ENCODE measurements at regions not wholly inside any gene's neighbourhood (a gene's known extent, or its start where the extent isn't known, plus 50 kb on each side); places are given as distances from the start of the nearest gene placed in this dataset.
A peak's percentile ranks its signal among the peaks of the same experiment; 100 is the strongest.

DNA sequence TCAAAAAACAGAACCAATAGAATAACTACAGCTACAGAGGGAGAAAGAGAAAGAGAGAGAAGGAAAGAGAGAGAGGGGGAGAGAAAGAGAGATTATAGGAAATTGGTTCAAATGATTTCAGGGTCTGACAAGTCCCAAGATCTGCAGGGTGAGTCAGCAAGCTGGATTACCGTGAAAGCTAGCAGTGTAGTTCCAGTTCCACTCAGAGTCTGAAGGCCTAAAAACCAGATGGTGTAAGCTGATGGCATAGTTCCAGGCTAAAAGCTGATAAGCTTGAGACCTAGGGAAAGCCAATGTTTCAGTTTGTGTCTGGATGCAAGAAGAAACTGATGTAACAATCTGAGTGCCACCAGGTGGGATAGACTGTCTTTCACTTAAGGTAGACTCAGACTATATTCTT, 397.7 kb downstream of the TRIB2 start:
- no peaks in the 10 kb centered on the region for H3K27me3 ChIP-seq (ENCODE audit: low read depth)
- H3K36me3 ChIP-seq (replicated peaks) = no peaks in the 10 kb centered on the region
- DNase-seq (ENCODE audit: low spot score in 2 of 2) = no peak

DNA sequence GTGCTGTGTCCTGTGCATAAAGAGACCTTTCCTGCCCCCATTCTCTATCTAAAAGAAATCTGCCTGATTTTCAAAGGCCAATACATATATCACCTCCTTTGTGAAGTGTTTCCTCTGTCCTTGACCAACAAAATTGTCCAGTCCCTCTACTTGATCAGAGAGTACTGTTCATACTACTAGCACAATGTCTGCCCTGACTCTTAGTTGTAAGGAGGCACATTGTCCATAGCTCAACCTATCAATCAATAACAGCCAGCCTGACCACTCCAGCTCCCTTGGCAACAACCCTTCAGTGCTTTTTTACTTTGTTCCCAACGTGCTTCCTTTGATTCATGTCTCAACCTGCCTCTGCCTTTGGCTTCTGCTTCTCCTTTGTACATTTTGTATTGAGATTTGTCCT, 398.9 kb downstream of the TRIB2 start:
- Histone ChIP-seq H3K9me3 (no peaks in the 10 kb centered on the region), H3K27me3 (ENCODE audit: low read depth) (no peaks in the 10 kb centered on the region), H3K36me3 (replicated peaks) (no peaks in the 10 kb centered on the region), H3K4me3 (no peak overlapping the region), H3K4me1 (peaks cover 26% of the 10 kb centered on the region)
- in situ Hi-C loops (cut with MboI; ENCODE audit: low sequenced_read_pairs) = no loop called here
- DNase-seq (ENCODE audit: low spot score in 2 of 2) = no peak

More for the DNA sequence above, 397.7 kb downstream of the TRIB2 start:
- Histone ChIP-seq H3K4me3 (no peak overlapping the region), H3K9me3 (no peaks in the 10 kb centered on the region), H3K4me1 (peaks cover 26% of the 10 kb centered on the region)
- in situ Hi-C loops (cut with MboI; ENCODE audit: low sequenced_read_pairs) = no loop called here

DNA sequence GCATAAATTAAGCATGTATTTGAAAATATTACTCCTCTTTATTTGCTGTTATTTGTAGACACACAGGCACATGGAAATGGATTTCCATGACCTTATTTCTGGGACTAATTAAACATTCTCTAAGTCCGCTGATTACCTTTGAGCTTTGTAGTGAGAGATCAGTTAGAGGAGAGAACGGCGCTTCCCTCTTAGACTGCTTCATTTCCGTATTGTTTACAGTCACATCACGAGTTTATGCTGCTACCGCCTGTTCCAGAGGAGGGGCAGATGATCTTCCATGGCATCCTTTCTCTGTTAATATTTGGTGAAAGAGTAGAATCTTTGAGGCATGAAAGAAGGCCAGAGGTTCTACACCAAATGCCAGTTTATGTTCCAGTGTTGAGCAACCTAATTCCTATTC, 404.4 kb downstream of the TRIB2 start:
- in situ Hi-C loops (cut with MboI; ENCODE audit: low sequenced_read_pairs) = no loop called here
- Histone ChIP-seq H3K4me1 (peaks cover 14% of the 10 kb centered on the region), H3K9me3 (no peaks in the 10 kb centered on the region), H3K4me3 (peak overlapping the region; percentile 16), H3K36me3 (replicated peaks) (no peaks in the 10 kb centered on the region), H3K27me3 (ENCODE audit: low read depth) (no peaks in the 10 kb centered on the region)
- DNase-seq (ENCODE audit: low spot score in 2 of 2) = peak; percentile 52 to 70

DNA sequence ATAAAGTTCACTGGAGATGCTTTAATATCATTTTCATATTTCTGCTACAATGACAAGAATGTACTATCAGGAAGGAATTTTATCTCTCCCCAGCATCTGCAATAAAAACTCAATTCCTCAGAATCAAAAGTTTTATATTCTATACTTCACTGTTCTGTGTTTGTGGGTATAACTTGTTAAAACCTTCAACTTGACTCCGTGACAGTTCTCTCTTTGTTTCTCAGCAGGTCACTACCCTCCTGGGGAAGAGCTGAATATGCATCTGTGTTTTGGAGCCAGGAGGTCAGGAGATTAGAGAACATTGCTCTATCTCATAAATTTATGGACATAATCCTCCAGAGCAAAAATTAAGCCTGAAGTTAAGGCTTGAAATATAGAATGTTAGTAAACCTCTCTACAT, 411.4 kb downstream of the TRIB2 start:
- H3K4me1 ChIP-seq = peaks cover 3% of the 10 kb centered on the region; the same call in 1 of the 2 replicates
- no peaks in the 10 kb centered on the region for H3K27me3 ChIP-seq (ENCODE audit: low read depth)
- H3K4me3 ChIP-seq = no peak overlapping the region
- 0 out of 2 replicates have a peak, but pooled peaks cover 2% of the 10 kb centered on the region for H3K9me3 ChIP-seq
- no peaks in the 10 kb centered on the region for H3K36me3 ChIP-seq (replicated peaks)
- no peak for DNase-seq (ENCODE audit: low spot score in 2 of 2)
- in situ Hi-C loops (cut with MboI; ENCODE audit: low sequenced_read_pairs) = no loop called here

DNA sequence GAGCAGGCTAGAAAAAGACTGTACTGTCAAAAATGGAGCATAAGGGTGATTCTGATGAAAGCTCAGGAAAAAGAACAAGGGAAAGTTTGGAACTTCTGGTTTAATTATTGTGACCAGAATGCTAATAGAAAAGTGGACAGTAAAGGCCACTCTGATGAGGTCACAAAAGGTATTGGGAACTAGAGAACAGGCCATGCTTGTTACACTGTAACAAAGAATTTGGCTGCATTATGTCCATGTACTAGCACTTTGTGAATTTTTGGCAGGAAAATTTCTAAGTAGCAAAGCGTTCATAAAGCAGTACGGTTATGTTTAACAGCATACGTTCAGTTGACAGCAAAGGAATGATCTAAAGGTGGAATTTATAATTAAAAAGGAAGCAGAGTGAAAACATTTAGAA, 418.6 kb downstream of the TRIB2 start:
- in situ Hi-C loops (cut with MboI; ENCODE audit: low sequenced_read_pairs) = no loop called here
- H3K36me3 ChIP-seq (replicated peaks) = no peaks in the 10 kb centered on the region
- no peak overlapping the region for H3K4me3 ChIP-seq
- DNase-seq (ENCODE audit: low spot score in 2 of 2) = no peak
- H3K27me3 ChIP-seq (ENCODE audit: low read depth) = no peaks in the 10 kb centered on the region
- no peaks in the 10 kb centered on the region for H3K4me1 ChIP-seq
- H3K9me3 ChIP-seq = no peaks in the 10 kb centered on the region

GRCh38 chr2:13135856-13136255, 419.1 kb downstream of the TRIB2 start:
- H3K9me3 ChIP-seq = no peaks in the 10 kb centered on the region
- no peak overlapping the region for H3K4me3 ChIP-seq
- no peaks in the 10 kb centered on the region for H3K4me1 ChIP-seq
- in situ Hi-C loops (cut with MboI; ENCODE audit: low sequenced_read_pairs) = no loop called here
- no peaks in the 10 kb centered on the region for H3K36me3 ChIP-seq (replicated peaks)
- DNase-seq (ENCODE audit: low spot score in 2 of 2) = no peak
- H3K27me3 ChIP-seq (ENCODE audit: low read depth) = no peaks in the 10 kb centered on the region

GRCh38 chr2:13137679-13138078, 420.9 kb downstream of the TRIB2 start:
- no peak for DNase-seq (ENCODE audit: low spot score in 2 of 2)
- H3K4me3 ChIP-seq = no peak overlapping the region
- no peaks in the 10 kb centered on the region for H3K27me3 ChIP-seq (ENCODE audit: low read depth)
- H3K36me3 ChIP-seq (replicated peaks) = no peaks in the 10 kb centered on the region
- no peaks in the 10 kb centered on the region for H3K4me1 ChIP-seq
- in situ Hi-C loops (cut with MboI; ENCODE audit: low sequenced_read_pairs) = no loop called here
- no peaks in the 10 kb centered on the region for H3K9me3 ChIP-seq

DNA sequence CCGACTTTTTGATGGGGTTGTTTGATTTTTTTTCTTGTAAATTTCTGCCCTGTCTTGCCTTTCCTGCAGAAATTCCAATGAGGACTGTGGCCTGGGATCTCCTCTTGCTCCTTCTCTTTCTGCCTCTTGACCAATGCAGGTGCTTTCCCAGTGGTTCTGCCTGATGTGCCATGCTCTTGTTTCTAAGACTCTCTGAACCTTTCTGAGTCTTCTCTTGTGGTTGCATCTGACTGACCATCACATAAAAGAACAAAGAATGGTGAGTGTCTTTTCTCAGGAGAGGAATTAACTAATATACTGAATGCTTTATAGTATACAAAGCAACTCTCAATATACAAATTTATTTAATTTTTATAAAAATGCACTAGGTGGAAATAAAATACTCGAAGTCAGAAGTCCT, 424.6 kb downstream of the TRIB2 start:
- no peaks in the 10 kb centered on the region for H3K9me3 ChIP-seq
- in situ Hi-C loops (cut with MboI; ENCODE audit: low sequenced_read_pairs) = no loop called here
- no peak for DNase-seq (ENCODE audit: low spot score in 2 of 2)

GRCh38 chr2:13143451-13143850, 426.7 kb downstream of the TRIB2 start:
- in situ Hi-C loops (cut with MboI; ENCODE audit: low sequenced_read_pairs) = no loop called here
- no peak for DNase-seq (ENCODE audit: low spot score in 2 of 2)

More for the DNA sequence above, 424.6 kb downstream of the TRIB2 start:
- Histone ChIP-seq H3K4me1 (no peaks in the 10 kb centered on the region), H3K4me3 (no peak overlapping the region), H3K27me3 (ENCODE audit: low read depth) (no peaks in the 10 kb centered on the region), H3K36me3 (replicated peaks) (no peaks in the 10 kb centered on the region)

DNA sequence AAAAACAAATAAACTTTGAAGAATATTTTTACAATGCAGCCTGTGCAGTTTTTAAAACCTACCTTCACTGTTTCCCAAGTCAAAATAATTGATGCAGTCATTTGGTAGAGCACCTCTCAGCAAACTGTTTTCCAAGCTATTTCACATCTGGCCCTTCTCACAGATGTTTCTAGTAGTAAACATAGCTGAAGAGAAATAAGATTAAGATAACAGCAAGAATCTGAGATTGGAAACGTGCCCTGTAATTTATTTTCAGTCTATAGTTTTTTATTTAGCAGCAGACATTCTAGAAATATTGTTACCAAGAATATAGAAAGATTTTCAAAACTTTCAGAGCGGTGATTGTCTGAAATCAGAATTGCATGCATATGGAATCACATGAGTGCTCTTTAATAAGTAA, 440.2 kb downstream of the TRIB2 start:
- Histone ChIP-seq H3K27me3 (ENCODE audit: low read depth) (no peaks in the 10 kb centered on the region), H3K4me1 (no peaks in the 10 kb centered on the region), H3K4me3 (no peak overlapping the region), H3K9me3 (no peaks in the 10 kb centered on the region; the same call in 1 of the 2 replicates), H3K36me3 (replicated peaks) (no peaks in the 10 kb centered on the region)
- DNase-seq (ENCODE audit: low spot score in 2 of 2) = no peak
- in situ Hi-C loops (cut with MboI; ENCODE audit: low sequenced_read_pairs) = no loop called here

More at GRCh38 chr2:13143451-13143850, 426.7 kb downstream of the TRIB2 start:
- Histone ChIP-seq H3K36me3 (replicated peaks) (no peaks in the 10 kb centered on the region), H3K9me3 (no peaks in the 10 kb centered on the region), H3K4me3 (no peak overlapping the region), H3K27me3 (ENCODE audit: low read depth) (no peaks in the 10 kb centered on the region), H3K4me1 (no peaks in the 10 kb centered on the region)

GRCh38 chr2:13158466-13158865, 441.7 kb downstream of the TRIB2 start:
- no peaks in the 10 kb centered on the region; the same call in 1 of the 2 replicates for H3K9me3 ChIP-seq
- no peaks in the 10 kb centered on the region for H3K27me3 ChIP-seq (ENCODE audit: low read depth)
- no peak overlapping the region for H3K4me3 ChIP-seq
- H3K4me1 ChIP-seq = no peaks in the 10 kb centered on the region
- DNase-seq (ENCODE audit: low spot score in 2 of 2) = no peak
- H3K36me3 ChIP-seq (replicated peaks) = no peaks in the 10 kb centered on the region
- in situ Hi-C loops (cut with MboI; ENCODE audit: low sequenced_read_pairs) = no loop called here

- in situ Hi-C loops (cut with MboI; ENCODE audit: low sequenced_read_pairs) = no loop called here
- no peaks in the 10 kb centered on the region for H3K4me1 ChIP-seq
- no peaks in the 10 kb centered on the region; the same call in 1 of the 2 replicates for H3K9me3 ChIP-seq
- no peaks in the 10 kb centered on the region for H3K36me3 ChIP-seq (replicated peaks)
- DNase-seq (ENCODE audit: low spot score in 2 of 2) = no peak
- H3K27me3 ChIP-seq (ENCODE audit: low read depth) = no peaks in the 10 kb centered on the region
- no peak overlapping the region for H3K4me3 ChIP-seq
Measured at GRCh38 chr2:13180729-13181128, 464.0 kb downstream of the TRIB2 start.

GRCh38 chr2:13193075-13193474, 476.3 kb downstream of the TRIB2 start:
- peak in 1 of 2 experiments; percentile 18 for DNase-seq (ENCODE audit: low spot score in 2 of 2)
- no peaks in the 10 kb centered on the region for H3K36me3 ChIP-seq (replicated peaks)
- no peaks in the 10 kb centered on the region; the same call in 1 of the 2 replicates for H3K27me3 ChIP-seq (ENCODE audit: low read depth)
- H3K9me3 ChIP-seq = no peaks in the 10 kb centered on the region
- H3K4me3 ChIP-seq = no peak overlapping the region
- no peaks in the 10 kb centered on the region for H3K4me1 ChIP-seq
- in situ Hi-C loops (cut with MboI; ENCODE audit: low sequenced_read_pairs) = no loop called here

DNA sequence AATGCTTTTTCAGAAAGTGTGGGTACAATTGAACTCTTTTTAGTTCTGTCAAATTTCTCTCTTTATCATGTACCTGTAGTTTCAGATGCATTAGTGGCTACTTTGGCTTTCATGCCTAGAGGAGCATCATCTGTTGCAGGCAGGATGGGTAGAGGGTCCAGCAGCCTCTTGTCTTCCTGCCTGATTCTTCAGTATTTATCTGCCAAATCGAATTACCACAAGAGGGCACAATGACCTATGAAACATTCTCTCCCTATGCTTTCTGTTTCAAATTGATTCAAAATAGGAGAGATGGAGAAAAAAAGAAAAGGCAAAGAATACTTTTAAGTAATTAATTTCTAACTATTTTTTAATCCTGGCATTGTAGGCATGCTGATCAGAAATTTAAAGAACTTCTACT, 477.2 kb downstream of the TRIB2 start:
- Histone ChIP-seq H3K4me1 (no peaks in the 10 kb centered on the region), H3K9me3 (no peaks in the 10 kb centered on the region), H3K36me3 (replicated peaks) (no peaks in the 10 kb centered on the region), H3K27me3 (ENCODE audit: low read depth) (no peaks in the 10 kb centered on the region), H3K4me3 (no peak overlapping the region)
- in situ Hi-C loops (cut with MboI; ENCODE audit: low sequenced_read_pairs) = no loop called here
- peak in 1 of 2 experiments; percentile 42 for DNase-seq (ENCODE audit: low spot score in 2 of 2)

DNA sequence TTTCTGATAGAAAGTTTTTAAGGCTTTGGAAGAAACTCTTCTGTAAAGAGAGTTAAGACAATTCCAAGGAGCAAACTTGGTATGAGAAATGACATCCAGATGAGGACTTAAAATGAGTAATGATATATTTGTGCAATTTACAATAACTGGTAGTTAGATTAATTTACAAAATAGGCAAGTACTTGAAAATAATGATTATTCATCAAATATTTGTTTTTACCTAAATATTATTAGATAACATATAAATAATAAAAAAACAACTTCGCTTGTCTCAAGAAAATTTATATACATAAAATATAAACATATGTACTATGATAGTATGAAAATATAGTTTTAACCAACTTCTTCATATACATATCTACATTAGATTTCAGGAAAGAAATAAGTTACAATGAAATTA, 478.5 kb downstream of the TRIB2 start:
- in situ Hi-C loops (cut with MboI; ENCODE audit: low sequenced_read_pairs) = no loop called here
- H3K4me3 ChIP-seq = no peak overlapping the region
- H3K9me3 ChIP-seq = no peaks in the 10 kb centered on the region
- H3K4me1 ChIP-seq = no peaks in the 10 kb centered on the region
- DNase-seq (ENCODE audit: low spot score in 2 of 2) = no peak
- no peaks in the 10 kb centered on the region for H3K27me3 ChIP-seq (ENCODE audit: low read depth)
- H3K36me3 ChIP-seq (replicated peaks) = no peaks in the 10 kb centered on the region

Data from HAP-1 (cell line).